Astrocyte of the spinal cord (primary cell): ENCODE measurements at regions not wholly inside any gene's neighbourhood (a gene's known extent, or its start where the extent isn't known, plus 50 kb on each side); places are given as distances from the start of the nearest gene placed in this dataset.

Experiments used
- DNase-seq: peaks from one replicate; pipeline ENCODE4 v3.0.0; 2011; ENCODE audit warnings: low read depth, low spot score
- H3K4me3 ChIP-seq: 2 replicates; pipeline ENCODE4 v1.5.1; 2011; ENCODE audit warnings: low read depth, mild to moderate bottlenecking, low read length, moderate library complexity
- CTCF ChIP-seq: IDR thresholded peaks from 2 replicates; pipeline ENCODE4 v1.5.1; 2012; ENCODE audit warnings: low read depth, mild to moderate bottlenecking, low read length, inconsistent platforms
- in situ Hi-C: cut with HindIII; loops from 2 replicates; pipeline ENCODE4 v1.10.0; 2017; ENCODE audit warnings: low sequenced_read_pairs

GRCh38 chr6:141347906-141348492 is 784.7 kb upstream of the GJE1 start:
- no peak for TF ChIP-seq CTCF
- in situ Hi-C loops, result no loop called here
- no peak overlapping the region for H3K4me3 ChIP-seq
- DNase-seq, result no peak

- H3K4me3 ChIP-seq, result no peak overlapping the region
- no peak for DNase-seq
- in situ Hi-C loops, result no loop called here
- TF ChIP-seq CTCF, result no peak
Observed at GRCh38 chr6:141347086-141347485, 785.6 kb upstream of the GJE1 start.

- no peak overlapping the region for H3K4me3 ChIP-seq
- TF ChIP-seq CTCF, result no peak
- in situ Hi-C loops, result no loop called here
- no peak for DNase-seq
Observed at GRCh38 chr6:141346535-141346934, 786.2 kb upstream of the GJE1 start.

- H3K4me3 ChIP-seq, result no peak overlapping the region
- no peak for TF ChIP-seq CTCF
- in situ Hi-C loops, result no loop called here
- DNase-seq, result no peak
Observed at GRCh38 chr6:141337191-141337590, 795.5 kb upstream of the GJE1 start.

GRCh38 chr6:141335477-141336273 is 797.0 kb upstream of the GJE1 start:
- in situ Hi-C loops, result no loop called here
- H3K4me3 ChIP-seq, result no peak overlapping the region
- DNase-seq, result no peak
- TF ChIP-seq CTCF, result no peak

GRCh38 chr6:141326925-141327324 is 805.8 kb upstream of the GJE1 start:
- DNase-seq, result no peak
- in situ Hi-C loops, result no loop called here
- TF ChIP-seq CTCF, result no peak
- H3K4me3 ChIP-seq, result peak overlapping the region; percentile 17
